ENCODE measurements at regions not wholly inside any gene's neighbourhood (a gene's known extent, or its start where the extent isn't known, plus 50 kb on each side); places are given as distances from the start of the nearest gene placed in this dataset.
"Not testable (repeated sequence)": the region's sequence is repeated elsewhere in the genome, so short reads cannot be mapped to it uniquely, and the experiment has no call there.

DNA sequence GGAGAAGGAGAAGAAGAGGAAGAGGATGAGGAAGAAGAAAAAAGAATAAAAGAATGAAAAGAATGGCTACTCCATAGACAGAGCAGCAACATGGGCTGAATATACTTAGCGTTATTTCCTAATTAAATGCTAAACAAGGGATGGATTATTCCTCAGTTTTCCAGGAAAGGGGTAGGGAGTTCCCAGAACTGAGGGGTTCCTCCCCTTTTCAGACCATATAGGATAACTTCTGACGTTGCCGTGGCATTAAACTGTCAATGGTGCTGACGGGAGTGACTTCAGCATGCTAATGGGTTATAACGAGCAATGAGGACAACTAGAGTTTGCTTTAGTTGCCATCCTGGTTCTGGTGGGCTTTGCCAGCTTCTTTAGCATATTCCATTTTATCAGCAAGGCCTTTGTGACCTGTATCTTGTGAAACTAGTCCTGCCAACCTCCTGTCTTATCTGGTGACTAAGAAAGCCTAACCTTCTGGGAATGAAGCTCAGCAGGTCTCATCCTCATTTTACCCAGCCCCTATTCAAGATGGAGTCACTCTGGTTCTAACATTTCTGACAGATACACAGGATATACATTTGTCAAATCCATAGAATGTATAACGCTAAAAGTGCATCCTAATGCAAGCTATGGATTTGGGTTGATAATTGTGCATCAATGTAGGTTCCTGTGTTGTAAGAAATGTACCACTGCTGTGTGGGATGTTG is 152.3 kb downstream of the MAIP1 start:
- DNase-seq = no peak

DNA sequence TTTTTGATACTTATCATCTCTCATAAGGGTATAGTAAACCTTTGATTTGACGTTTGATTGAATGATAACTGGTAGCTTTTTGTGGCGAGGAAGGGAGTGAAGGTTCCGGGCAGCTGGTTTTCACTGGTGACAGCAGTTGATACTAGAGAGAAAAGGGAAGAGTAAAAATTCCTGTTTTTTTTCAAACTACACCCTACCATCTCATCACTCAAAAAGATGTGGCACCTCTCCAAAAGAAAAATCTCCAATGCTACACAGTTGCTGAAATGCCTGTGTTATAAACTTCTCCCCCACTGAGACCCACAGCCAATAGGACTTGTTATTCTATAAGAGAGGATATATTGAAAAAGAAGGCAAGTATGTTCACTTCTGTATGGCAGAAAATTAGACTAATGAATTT is 154.0 kb downstream of the MAIP1 start:
- DNase-seq = no peak

DNA sequence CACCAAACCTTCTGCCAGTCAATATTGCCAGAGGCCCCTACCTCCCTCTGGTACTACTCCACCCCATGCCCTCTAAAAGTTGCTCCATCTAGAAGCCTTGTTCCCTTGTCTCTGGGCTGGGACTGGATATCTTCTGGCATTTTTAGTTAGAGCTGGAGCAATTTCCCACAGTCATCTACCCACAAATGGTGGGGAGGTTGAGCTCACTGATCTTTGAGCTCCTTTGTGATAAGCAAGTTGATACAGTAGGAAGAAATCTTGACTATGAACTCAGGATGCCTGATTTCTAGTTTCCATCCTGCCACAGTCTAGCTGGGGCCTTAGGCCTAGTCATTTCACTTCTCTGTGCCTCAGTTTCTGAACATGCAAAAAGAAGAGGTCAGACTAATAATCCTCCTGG is 155.0 kb downstream of the MAIP1 start:
- no peak for DNase-seq

DNA sequence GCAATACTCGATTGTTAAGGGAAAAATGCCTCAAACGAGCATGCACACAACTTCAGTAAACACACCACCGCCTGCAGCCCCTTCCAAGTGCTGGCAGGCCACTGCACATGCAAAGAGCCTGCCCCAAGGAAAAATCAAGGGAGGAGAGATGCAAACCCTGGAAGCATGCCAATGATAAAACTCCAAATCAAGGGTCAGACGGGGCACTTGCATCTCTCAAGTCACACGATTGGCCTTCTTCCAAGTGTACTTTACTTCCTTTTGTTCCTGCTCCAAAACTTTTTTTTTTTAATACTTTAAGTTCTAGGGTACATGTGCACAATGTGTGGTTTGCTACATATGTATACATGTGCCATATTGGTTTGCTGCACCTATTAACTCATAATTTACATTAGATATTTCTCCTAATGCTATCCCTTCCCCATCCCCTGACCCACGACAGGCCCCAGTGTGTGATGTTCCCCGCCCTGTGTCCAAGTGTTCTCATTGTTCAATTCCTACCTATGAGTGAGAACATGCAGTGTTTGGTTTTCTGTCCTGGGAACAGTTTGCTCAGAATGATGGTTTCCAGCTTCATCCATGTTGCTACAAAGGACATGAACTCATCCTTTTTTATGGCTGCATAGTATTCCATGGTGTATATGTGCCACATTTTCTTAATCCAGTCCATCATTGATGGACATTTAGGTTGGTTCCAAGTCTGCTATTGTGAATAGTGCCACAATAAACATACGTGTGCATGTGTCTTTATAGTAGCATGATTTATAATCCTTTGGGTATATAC is 157.8 kb downstream of the MAIP1 start:
- not testable (repeated sequence) for DNase-seq

DNA sequence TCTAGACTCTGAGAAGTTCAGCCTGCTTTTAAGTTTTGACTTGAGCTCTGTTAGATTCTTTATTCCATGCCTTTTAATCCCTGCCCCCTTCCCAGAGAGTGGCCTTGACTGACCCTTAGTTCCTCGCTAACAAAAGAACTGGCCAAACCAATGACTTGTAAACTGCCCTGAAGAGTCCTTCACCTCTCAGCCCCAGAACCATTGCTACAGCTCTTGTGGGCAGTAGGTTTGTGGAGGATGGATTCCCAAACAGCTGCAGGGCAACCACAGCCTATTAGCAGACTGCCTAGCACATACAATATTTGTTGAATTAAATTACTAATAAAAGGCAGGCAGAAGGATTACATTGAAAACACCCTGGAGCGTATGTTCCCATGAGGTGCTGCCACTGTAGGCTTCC is 163.9 kb downstream of the MAIP1 start:
- DNase-seq = no peak

DNA sequence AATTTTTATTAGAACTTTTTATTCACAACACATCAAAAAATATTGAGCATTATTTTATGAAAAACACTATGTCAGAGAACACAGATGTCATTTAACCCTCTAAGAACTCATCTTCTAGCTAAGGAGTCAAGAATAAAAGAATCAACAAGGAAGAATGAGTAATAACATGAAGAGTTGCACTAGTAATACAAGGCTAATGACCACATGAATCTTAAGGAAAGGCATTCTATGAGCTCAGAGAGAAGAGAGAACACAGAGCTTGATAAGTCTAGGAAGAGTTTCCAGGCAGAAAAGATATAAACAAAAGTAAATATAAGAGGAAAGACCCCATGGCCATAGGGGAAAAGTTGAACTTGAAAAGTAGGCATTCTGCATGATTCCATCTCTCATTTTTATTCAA is 166.5 kb downstream of the MAIP1 start:
- no peak for DNase-seq

DNA sequence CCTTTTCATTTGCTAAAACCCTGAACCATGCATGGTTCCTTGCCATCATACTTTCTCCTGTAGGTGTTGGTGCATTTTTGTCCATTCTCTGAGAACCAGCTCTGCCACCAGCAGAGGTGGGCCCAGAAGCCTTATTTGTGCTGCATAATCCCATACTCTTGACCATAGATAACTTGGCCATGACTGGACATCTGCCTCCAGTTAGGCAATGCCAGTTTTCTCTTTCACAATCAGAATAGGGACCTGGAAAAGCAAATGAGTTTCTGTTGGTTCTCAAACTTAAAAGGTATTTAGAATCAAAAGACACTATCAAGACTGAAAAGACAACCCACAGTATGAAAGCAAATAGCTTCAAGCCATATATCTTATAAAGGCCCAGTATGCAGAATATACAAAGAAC is 167.3 kb downstream of the MAIP1 start:
- DNase-seq = no peak

DNA sequence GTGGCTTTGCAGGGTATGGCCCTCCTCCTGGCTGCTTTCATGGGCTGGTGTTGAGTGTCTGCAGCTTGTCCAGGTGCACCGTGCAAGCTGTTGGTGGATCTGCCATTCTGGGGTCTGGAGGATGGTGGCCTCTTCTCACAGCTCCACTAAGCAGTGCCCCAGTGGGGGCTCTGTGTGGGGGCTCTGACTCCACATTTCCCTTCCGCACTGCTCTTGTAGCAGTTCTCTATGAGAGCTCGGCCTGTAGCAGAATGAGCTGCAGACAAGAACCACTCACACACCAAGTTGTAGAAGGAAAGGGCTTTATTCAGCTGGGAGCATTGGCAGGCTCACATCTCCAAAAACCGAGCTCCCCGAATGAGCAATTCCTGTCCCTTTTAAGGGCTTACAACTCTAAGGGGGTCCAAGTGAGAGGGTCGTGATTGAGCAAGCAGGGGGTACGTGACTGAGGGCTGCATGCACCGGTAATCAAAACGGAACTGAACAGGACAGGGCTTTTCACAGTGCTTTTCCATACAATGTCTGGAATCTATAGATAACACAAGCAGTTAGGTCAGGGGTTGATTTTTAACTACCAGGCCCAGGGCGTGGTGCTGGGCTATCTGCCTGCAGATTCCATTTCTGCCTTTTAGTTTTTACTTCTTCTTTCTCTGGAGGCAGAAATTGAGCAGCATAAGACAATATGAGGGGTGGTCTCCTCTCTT is 169.4 kb downstream of the MAIP1 start:
- not testable (repeated sequence) for DNase-seq

DNA sequence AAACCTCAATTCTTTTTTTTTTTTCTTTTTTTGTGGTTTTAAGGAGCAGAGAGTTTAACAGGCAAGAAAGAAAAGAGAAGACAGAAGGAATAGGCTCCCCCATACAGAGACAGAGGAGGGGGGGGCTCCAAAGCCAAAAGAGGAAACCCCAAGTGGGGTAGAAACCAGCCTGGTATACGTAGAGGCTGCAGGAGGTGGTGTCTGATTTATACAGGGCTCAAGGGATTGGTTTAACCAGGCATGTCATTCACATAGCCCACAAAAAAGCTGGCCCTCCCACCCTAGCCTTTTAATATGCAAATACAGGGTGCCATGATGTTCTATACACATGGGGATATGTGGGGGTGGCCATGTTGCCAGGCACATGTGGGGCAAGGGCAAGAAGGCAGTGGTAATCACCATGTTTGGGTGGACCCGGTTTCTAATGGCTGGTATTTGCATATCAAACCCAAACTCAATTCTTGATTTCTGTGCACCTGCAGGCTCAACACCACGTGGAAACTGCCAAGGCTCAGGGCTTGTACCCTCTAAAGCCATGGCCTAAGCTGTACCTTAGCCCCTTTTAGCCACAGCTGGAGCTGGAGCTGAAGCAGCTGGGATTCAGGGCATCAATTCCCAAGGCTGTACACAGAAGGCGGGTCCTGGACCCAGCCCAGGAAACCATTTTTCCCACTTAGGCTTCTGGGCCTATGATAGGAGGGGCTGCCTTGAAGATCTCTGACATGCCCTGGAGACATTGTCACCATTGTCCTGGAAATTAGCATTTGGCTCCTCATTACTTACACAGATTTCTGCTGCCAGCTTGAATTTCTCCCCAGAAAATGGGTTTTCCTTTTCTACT is 170.3 kb downstream of the MAIP1 start:
- no peak for DNase-seq

DNA sequence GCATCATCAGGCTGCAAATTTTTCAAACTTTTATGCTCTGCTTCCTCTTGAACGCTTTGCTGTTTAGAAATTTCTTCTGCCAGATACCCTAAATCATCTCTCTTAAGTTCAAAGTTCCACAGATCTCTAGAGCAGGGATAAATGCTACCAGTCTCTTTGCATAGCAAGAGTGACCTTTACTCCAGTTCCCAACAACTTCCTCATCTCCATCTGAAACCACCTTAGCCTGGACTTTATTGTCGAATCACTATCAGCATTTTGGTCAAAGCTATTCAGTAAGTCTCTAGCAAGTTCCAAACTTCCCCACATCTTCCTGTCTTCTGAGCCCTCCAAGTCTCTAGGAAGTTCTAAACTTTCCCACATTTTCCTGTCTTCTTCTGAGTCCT is 170.9 kb downstream of the MAIP1 start:
- not testable (repeated sequence) for DNase-seq

DNA sequence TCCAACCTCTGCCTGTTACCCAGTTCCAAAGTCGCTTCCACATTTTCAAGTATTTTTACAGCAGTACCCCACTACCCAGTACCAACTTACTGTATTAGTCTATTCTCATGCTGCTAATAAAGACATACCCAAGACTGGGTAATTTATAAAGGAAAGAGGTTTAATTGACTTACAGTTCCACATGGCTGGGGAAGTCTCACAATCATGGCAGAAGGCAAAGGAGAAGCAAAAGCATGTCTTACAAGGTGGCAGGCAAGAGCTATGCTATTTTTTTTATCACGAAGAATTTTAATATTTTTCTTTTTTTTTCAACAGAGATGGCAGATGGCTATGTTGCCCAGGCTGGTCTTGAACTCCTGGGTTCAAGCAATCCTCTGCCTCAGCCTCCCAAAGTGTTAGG is 171.3 kb downstream of the MAIP1 start:
- DNase-seq = not testable (repeated sequence)

DNA sequence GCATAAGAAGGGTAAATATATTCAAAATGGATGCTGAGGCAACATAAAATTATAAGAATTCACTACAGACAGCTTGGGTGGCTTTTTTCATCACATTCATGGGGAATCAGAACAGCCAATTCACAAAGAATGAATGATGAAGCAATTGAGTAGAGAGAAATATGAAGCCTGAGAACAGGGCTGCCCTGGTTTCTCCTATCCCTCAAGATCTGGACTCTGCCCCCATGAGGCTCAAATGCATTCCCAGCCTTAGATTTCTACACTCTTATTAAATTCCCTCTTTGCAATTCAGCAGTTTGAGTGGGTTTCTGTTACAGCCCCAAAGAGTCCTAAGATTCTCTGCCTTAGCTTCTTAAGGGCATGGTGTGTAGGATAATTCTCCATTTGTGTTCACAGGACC is 172.5 kb downstream of the MAIP1 start:
- DNase-seq = no peak

DNA sequence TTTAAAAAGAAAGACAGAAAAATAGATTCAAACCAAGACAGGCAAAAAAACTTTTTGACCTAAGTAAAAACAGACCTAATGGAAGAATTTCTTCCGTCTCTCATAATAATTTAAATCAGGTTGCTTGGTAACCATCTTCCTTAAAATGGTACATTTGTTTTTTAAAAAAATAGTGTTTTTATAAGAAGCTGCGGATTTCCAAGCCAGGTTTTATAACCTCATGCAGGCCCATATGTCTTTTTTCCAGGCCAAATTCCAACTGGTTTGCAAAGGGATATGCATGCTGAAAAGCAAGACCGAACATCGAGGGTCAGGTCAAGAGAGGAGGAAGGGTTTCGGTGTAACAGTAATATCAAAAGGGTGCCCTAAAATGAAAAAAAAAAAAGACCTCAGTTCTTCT is 172.9 kb downstream of the MAIP1 start:
- no peak for DNase-seq

DNA sequence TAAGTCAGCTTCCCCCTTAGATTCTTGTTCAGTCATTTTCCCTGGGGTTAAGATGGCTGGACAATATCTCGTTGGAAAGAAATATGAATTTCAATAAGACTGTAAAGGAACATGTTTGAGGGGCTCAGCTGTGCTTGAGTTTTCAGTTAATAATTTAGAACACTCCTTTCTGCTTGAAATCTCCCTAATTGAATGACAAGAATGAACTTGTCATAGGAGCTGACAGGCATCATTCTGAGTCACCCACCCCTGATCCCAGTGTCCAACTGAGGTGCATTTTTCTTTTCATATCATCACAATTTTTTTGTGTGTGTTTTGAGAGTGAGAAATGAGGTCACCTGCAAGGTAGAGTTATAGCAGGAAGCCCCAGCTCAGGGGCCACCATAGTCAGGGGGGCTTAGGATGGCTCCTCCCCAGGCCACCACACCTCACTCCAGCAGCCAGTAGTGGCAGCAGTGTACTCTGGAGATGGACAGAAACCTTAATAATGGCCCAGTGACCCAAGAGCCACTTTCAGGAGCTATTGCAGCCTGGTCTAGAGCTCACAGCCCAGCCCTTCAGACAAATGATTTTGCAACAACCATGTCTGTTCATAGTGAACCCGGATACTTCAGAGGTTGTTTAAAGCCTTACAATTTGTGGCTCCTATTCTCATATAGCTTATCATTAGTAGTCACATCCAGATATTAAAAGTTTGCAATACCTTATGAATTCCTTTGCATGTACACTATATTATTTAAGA is 174.5 kb downstream of the MAIP1 start:
- DNase-seq = no peak

DNA sequence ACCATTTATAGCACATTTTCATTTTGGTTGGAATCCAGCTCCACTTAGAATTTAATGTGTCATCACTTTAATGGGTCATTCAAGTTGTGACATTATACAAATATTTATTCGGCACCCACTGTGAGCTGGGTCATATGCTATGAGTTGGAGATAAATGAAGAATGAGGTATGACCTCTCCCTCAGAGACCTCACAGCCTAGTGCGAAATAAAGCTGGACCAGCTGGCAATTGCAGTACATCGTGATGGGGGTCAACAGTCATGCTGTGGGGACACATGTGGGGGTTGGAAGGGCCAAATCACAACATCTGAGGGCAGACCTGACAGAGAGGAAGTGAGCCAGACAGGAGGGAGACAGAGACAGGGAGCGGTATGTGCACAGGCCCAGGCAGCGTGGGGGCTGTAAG is 175.4 kb downstream of the MAIP1 start:
- no peak for DNase-seq

DNA sequence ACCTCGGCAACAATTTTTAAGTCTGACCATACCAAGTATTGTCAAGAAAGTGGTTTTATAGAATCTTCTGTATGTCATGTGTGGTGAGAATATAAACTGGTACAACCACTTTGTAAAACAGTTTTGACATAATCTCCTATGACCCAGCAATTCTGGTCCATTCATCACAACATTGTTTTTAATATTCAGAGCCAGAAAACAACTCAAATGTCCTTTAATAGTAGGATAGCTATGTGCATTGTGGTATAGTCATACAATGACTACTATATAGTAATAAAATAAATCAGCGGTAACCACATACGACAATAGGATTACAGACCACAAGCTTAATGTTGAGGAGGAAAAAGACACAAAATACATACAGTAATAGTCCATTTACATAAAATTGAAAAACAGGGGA is 175.2 kb upstream of the SPATS2L start:
- no peak for DNase-seq

DNA sequence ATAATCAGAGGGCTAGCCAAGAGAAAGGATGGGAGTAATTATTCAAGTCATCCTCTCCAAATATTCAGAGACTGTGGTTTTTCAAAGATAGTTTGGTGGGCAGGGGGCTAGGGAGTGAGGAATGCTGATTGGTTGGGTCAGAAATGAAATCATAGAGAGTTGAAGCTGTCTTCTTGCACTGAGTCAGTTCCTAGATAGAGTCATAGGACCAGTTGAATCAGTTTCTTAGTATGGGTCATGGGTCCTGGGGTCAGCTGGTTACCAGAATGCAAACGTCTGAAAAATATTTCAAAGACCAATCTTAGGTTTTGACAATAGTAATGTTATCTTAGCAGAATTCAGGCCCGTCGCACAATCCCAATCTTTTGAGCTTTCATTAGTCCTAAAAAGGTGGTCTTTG is 171.4 kb upstream of the SPATS2L start:
- no peak for DNase-seq

DNA sequence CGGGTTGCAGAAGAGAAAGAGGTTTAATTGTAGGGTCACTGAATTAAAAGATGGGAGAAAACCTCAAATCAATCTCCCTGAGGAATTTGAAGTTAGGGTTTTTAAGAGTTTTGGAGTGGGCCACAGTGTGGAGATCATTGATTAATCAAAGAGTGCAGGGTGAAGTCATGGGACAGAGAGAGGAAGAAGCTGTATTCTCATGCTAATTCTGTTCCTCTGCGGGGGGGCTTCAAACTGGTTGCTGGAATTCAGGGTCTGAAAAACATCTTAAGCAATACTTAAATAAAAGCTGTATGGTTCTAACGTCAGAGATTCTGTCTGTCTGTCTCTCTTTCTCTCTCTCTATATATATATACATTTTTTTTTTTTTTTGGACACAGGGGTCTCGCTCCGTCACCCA is 169.8 kb upstream of the SPATS2L start:
- no peak for DNase-seq

DNA sequence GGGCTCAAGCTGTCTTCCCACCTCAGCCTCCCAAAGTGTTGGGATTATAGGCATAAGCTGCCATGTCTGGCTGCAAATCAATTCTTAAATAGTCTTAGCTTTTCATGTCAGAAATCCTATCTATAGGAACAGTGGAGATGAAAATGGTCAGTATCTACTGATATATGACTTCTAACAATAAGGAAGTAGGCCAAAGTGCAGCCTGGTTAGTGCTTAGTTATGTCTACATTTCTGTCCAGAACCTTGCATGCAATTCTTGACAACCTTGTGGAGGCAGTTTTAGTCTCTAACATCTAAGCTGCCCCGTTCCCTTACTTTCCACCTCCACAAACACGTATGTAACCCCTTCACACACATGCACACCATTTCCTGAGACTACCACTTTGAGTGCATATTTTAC is 169.2 kb upstream of the SPATS2L start:
- no peak for DNase-seq

DNA sequence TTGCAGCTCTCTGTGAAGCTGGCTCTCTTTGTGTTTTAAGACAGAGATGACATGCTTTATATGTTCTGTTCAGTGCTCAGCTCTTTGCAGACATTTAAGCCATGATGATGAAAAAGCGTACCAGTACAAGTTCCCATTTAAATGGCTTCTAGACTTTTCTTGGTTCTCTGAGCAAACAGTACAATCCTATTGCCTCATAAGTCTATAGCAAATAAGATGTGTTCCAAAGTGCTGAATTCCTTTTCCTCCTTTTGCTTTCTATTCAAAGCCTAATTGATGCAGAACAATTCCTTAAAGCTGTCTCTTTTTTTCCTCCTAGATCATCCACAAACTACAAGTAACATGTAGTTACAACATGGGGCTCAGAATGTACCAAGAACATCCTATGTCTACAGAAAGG is 168.8 kb upstream of the SPATS2L start:
- no peak for DNase-seq

DNA sequence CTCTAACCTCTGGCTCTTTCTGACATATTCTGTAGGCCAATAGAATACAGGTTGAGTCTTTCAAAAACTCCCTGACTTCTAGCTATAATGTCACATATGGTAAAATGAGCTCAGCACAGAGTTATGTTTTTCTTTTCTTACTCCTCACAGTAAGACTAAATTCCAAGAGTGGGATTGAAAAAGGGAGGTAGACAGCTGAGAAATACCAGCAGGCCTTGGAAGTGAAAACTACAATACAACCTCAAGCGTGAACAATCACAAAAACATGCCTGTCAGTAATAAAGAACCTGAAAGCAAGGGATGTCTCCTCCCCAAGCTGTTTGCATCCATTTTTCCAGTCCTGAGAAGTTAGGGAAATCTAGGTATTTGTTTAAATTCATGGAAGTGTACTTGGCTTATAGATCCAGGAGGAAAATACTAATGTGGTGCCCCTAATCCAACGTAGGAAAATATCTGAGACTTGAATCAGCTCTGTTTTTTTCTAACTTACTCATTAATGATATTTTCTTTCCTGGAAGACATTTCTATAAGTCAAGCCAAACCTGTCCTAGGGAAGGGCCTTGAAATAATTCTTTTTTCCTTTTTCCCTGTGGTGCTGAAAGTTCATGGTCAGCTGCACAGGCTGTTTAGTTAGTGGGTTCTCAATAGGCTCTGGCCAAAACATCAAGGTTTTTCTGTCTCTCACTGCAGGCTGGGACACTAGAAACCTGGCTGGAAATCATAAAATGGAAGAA is 167.9 kb upstream of the SPATS2L start:
- DNase-seq = no peak

DNA sequence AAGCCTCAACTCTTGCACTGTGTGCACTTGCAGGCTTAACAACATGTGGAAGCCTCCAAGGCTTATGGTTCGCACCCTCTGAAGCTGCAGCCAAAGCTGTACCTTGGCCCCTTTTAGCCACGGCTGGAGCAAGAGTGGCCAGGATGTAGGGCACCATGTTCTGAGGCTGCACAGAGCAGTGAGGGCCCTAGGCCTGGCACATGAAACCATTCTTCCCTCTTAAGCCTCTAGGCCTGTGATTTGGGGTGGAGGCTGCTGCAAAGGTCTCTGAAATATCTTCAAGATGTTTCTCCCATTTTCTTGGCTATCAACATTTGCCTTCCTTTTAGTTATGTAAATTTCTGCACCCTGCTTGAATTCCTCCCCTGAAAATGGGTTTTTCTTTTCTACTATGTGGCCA is 161.9 kb upstream of the SPATS2L start:
- no peak for DNase-seq
